ACHN (cell line): ENCODE measurements at regions not wholly inside any gene's neighbourhood (a gene's known extent, or its start where the extent isn't known, plus 50 kb on each side); places are given as distances from the start of the nearest gene placed in this dataset.
"Not testable (repeated sequence)": the region's sequence is repeated elsewhere in the genome, so short reads cannot be mapped to it uniquely, and the experiment has no call there.

ENCODE experiments used
- DNase-seq: peaks from one replicate; pipeline ENCODE4 v3.0.0-alpha.2; 2015
- in situ Hi-C: cut with HindIII; loops from 2 replicates; pipeline ENCODE4 v1.10.0; 2017; ENCODE audit warnings: low sequenced_read_pairs, low pct_ligation_motif_present, low pct_unique_long_range_greater_than_20kb

DNA sequence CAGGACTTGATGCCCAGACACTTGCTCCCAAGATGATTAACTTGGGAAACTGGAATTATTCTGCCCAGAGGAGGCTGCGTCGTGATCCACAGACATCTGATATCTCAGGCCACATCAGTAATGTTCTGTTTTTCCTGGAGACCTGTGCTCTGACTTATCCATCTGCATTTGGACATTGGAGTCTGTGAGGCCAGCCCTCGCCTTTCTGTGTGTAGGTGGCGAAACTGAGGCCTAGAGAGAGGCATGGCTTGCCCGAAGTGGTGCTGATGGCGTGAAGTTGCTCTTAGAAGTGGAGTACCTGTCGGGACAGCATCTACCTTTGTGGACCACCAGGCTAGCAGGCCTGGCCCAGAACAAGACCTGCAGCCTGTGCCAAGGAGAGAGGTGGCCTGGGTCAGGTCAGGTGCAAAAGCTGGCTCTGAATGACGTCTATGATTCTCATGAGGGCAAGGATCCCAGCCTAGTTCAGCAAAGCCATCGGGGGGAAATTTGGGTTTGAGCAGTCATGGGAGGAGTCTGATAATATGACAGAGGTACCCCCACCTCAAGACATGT lies 186.8 kb upstream of the ZNF469 start:
- DNase-seq: no peak
- in situ Hi-C loops: no loop called here

DNA sequence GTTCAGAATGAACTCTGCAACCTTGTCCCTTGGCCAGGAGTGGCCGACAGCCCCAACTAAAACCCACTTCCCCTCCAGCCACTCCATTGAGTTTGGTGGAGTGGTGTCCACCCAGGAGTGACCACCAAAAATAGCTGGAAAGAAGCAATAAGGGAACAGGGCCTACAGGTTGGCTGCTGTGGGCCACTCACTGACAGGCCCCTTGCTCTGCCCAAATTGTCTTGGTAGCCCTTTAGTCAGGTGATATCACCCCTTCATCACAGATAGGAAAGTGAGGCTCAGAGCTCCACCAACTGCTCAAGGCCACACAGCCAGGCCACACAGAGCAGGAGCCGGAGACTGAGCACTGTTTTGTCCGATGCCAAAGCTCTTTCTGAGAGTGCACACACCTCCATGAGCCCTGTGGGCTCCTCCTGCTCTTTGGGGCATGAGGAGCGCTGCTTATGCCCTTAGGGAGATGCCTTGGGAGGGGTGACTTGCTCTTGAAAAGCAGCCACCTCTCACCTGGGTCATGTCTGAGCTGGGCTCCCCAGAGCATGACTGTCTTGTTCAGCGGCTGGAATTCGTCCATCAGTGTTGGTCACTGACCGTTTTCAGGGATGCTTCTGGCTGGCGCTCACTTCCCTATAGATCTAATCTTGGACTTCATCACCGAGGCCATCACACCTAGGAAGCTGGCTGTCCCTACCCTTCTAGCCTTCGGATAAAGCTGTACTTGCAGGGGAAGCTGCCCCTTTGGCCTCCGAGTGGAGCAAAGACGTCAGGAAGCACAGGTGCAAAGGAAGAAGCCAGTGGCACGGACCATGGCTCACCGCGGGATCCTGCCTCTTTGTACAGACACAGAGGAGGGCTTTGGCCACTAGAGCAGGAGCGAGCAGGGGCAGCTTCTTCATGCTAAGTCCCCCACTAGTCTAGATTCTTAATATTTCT lies 186.0 kb upstream of the ZNF469 start:
- in situ Hi-C loops: no loop called here
- DNase-seq: no peak

DNA sequence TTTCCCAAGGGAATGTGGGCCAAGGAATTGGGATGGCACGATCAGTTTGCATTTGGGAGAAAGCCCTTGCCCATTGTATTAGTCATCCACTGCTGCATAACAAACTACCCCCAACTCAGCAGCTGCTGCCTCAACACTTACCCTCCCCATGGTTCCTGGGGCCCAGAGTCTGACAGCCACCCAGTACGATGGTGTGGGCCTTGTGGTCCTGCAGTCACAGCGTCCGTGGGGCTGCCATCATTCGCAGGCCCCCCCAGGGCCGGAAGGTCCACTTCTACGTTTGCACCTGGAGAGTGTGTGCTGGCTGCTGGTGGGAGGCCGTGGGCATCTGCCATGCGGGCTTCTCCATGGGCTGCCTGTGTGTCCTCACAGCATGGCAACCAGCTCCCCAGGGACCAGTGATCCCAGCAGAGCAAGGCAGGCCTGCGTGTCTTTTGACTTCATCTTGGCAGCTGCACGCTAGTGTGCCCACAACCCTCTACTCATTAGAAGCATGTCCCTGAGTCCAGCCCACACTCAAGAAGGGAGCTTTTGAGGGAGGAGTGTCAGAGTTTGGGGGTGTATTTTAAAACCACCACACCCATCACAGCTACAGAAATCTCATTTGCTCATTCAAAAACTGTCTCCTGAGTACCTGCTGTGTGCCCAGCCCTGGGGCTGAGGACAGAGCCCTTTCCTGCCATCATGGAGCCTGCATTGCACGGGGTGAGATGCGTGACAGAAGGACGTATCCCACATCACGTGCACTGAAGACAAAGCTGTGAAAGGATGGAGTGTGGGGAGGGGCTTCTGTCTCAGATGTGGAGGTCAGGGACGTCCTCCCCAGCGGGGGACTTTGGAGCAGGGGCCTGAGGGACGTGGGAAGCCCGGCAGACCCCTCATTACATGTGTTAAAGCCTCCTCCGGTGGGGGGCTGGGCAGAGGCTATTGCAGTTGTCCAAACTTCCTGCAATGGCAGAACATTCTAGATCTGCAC lies 185.0 kb upstream of the ZNF469 start:
- in situ Hi-C loops: no loop called here
- DNase-seq: no peak

DNA sequence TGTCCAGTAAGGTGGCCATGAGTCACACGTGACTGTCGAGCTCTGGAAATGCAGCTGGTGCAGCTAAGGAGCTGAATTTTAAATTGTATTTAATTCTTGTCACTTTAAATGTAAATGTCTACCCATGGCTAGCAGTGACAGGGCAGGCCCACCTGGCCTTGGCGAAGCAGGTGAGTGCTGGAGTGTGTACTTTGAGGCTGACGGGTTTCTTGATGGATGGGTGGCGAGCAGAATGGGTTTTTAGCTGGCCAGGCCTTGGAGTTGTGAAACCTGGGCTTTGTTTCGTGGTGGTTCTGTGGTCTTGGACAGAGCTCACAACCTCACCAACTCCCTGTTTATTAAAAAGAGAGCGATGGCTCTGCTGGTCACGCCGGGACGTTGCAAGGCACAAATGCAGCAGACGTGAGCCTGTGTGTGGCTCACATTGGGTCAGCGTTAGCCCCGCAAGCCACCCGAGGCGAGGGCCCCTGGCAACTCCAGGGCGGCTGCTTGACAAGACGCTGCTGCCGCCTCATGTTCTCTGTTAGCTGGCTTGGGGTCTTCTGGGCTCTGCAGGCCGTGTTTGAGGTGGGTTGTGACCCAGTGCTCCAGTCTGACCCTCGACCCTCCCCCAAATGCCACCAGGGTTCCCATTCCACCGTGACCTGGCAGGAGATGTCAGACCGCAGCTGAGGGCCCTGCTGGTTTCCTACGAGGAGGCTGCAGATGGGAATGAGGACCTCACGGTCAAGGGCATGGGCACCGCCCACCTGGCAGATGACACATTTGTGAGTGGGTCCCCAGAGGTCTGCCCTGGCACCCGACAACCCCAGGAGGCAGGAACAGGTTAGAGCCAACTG lies 184.1 kb upstream of the ZNF469 start:
- DNase-seq, in situ Hi-C loops: not testable (repeated sequence)

DNA sequence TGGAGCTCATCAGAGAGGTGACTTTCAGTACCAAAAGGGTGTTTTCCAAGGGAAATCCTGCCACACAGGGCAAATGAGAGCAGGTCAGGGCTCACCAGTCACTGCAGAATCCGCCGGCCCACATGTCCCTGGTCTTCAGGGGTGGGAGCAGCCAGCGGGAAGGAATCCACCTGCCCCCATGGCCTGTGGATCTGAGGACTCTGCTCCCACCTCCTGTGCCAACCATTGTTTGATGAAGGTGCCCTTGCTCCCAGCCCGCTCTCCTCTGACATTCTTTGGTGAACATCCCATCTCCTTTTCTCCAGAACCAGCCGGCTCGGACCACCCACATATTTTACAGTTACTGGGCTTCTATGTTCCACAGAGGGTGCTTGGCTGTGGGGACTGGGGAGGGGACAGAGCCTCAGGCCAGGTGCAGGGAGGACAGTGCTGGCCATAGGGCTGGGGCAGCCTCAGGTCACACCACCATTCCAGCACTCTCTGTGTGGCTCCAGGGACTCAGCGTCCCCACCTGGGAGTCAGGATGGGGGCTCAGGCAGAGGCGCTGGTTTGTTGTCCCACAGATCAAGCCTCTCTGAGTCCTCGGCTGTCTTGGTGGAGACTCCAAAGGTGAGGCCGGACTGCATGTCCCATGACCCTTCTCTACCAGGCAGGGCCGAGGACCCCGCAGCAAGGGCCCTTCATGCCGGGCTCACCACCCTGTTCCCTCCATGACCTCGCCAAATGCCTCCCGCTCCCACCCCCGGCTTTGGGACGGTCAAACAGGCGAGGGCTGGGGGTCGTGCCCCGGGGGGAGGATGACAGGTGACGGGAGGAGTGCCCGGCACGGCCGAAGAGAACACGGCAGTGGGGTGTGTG lies 183.2 kb upstream of the ZNF469 start:
- in situ Hi-C loops, DNase-seq: not testable (repeated sequence)

DNA sequence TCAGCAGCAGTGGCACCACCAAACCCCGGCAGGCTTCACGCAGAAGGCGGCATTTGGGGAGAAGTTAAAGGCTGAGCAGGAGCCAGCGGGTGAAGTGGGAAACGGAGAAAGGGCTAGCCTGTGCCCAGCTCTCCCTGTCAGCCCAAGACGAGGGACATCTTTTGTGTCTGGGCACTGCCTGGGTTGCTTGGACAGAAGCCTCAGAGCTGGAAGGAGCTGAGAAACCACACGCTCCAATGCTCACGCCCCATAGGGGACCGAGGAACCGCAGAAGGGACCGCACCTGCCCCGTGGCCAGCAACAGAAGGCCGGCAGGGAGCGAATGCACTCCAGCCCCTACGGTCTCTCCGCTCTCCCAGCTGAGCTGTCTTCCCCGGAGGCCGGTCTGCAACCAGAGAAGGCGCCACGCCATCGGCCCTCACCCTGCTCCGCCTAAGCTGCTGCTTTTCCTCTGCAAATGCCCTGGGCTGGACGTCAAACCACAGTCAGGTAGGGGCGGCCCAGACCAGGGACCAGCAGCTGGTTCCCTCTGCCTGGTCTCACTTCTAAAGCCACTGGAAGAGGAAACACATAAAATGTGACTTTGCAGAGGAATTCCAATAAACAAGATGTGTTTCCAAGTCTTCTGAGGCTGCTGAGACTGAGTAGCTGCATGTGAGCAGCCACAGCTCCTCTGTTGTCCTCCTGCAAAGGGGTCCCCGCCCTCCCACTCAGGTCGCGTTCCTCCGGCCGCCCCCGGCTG lies 182.4 kb upstream of the ZNF469 start:
- in situ Hi-C loops, DNase-seq: not testable (repeated sequence)

DNA sequence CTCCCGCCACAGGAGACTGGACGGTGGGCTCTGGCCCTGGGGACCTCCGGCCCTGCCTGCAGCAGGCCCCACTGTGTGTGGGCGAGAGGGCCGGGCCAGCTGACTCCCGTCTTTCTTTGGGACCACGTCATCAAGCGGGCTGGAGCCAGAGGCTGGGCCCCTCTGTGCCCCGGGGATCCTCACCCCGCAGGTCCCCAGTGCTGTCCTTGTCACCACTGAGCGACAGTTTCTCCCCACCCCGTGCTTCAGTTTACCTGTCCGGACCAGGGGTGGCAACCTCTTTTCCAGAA lies 181.9 kb upstream of the ZNF469 start:
- in situ Hi-C loops: no loop called here
- DNase-seq: no peak

DNA sequence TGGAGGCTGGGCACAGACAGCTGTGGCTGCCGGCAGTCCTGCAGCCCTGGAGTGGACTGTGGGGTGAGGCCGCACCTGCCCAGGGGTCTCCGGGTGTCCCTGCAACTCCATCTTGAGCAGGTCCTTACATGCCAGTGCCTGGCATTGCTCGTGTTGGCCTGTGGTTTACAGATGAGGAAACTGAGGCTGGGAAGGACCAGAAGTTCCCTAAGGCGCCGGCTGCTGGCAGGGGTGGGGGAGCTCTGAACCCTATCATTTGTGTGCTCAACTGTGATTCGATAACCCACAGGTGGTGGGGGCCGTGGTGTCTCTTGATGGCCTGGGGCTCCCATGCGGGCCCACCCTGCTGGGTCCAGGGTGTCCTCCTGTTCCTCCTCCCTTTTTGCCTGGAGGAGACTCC lies 181.1 kb upstream of the ZNF469 start:
- in situ Hi-C loops, DNase-seq: not testable (repeated sequence)

DNA sequence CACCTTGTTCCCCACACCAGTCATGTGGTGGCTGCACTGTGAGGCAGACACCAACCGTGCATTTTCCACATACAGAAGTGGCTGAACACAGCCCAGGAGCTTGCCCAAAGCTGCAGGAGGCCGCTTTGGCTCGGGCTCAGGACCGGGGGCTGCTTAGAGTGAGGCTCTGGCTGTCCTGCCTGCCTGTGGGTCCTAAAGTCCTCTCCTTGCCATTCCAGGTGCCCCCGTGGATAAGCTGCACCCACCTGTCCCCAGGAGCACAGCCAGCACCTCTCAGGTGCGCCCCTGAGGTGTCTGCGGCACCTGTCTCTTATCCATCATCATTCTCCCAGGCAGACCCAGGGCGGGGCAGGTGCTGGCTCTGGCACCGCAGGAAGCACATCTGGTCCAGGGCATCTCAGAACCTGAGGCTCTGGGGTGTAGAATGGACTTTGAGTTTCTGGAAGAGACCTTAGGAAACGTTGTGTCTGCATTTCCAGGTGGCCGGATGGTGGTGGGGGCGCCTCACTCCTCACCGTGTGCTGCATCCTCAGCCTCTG lies 180.5 kb upstream of the ZNF469 start:
- no peak for DNase-seq
- in situ Hi-C loops: no loop called here

DNA sequence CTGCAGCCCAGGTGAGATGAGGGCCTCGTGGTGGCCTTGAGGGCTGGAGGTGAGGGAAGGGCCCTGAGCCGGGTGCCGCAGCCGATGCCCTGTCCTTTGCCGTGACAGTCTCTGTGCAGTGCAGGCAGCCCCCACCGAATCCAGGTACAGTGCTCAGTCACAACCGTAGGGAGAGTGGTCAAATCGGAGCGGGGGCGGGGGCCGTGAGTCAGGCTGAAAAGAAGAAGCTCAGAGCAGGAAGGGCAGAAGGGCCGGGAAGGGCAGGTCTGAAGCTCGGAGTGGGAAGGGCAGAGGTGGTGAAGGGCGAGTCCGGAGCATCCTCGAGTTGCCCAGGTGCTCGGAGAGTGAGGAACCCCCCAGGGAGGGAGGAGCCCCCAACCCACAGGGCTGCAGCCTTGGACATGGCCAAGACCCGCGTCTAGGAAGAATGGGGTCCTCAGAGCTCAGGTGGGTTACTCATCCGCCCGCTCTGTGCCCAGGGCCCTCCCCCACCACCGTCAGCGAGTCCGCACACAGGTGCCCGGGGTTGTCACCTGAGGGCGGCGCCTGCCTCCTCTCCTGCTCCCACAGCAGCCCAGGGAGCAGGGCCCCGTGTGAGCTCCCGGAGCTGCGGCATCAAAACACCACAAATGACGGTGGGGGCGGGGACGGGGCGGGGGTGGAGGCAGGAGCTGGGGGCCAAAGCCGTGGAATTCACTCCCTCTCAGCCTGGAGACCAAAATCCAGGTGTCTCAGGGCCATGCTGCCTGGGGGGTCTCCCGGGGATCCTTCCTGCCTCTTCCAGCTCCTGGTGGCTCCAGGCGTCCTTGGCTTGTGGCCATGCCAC lies 179.7 kb upstream of the ZNF469 start:
- DNase-seq, in situ Hi-C loops: not testable (repeated sequence)

DNA sequence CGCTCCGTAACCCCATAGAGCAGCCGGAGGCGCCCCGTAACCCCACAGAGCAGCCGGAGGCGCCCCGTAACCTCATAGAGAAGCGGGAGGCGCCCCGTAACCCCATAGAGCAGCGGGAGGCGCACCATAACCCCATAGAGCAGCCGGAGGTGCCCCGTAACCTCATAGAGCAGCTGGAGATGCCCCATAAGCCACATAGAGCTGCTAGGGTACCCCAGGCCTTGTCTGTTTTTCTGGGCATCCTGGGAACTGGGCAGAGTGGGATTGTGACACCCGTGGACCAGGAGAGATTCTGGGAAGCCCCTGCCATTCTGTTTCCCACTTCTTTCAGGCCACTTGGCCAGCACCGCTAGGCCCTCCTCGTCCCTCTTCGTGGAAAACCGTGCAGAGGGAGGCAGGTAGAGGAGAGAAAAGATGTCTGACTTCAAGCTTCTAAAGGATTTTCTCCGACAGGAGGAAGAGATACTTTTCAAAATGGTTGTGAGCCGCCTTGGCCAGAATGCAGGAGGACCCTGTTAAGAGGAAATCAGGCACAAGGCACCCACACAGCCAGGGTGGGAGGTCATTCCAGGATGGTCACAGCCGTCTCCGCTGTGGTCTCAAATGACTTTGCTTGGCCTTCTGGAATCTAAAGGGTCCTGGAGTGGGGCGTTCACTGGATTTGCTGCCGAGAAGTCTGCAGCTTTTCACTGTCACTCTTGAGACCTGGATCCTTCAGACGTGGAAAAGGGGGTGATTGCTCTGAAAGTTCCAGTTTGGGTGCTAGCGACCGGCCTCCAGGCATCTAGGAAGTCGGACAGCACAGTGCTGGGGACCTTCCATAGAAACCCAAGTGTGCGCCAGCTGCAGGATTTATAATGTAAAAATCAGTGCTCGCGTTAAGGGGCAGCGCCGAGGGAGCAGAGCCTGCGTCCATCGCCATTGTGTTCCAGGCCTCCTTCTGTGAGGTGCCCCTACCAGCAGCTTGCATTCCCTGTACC lies 178.3 kb upstream of the ZNF469 start:
- in situ Hi-C loops, DNase-seq: not testable (repeated sequence)

DNA sequence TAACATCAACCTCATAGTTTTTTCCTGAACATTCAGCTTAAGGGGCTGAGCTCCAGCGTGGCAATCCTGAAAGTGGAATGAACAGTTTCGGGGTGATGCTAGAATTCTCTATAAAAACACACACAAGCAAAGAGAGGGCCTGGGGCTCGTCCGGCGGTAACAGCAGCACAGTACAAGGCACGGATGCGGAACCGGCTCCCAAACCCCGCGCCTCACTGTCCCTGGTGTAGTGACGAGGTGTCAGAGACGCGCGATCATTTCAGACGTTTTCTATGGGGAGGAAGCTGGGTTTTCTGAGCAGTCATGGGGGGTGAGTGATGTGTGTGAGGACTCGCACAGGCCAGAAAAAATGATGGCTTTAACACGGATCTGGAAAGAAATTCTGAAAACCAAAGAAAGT lies 177.3 kb upstream of the ZNF469 start:
- in situ Hi-C loops, DNase-seq: not testable (repeated sequence)

DNA sequence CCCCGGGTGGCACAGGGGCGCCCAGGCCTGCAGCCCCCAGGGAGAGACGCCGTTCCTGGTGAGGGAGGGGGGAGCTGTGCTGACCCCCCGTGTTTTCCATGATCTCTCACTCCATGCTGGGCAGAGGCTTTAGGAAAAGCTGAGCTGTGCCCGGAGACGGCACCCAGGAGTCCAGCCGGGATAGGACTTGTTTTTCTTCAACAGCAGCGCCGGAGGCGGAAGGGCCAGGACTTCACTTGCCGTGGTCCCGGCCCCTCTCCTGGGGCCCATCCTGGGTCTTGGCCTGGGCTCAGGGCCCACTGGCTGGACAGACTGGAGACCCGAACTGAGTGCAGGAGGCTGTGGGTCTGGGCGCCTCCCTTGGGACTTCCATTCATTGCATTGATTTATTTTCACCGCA lies 176.8 kb upstream of the ZNF469 start:
- DNase-seq, in situ Hi-C loops: not testable (repeated sequence)

DNA sequence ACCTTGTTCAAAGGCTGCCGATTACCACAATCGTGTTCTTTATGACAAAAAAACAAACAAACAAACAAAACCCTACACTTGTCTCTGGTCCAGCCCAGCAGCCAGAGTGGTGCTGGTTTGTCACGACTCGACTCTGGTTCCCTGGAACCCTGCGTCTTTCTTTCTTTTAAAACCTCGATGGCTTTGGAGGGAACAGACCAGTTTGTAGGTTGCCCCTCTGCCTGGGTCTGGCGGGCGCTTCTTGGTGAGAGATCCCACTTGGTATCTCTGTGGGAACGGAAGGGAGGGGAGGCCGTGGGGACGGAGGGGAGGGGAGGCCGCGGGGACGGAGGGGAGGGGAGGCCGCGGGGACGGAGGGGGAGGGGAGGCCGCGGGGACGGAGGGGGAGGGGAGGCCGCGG lies 176.2 kb upstream of the ZNF469 start:
- DNase-seq, in situ Hi-C loops: not testable (repeated sequence)

DNA sequence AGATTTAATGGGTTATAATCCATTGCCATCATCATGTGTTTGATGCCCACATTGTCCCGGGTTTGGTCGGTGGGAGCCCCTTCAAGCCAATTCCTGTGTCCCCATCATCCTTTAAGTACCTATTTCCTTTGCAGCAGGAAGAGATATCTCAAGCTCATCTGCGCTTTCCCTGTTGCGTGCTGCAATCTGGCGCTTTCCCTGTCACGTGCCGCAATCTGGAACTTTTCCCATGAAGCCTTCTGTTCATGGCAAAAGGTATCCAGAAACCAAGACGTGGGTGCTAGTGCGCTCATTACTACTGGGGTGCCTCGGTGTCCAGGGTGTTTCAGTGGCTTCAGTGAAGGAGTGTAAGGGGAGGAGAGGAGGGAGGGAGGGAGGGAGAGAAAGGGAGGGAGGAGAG lies 174.6 kb upstream of the ZNF469 start:
- in situ Hi-C loops: no loop called here

More for the DNA sequence above, 174.6 kb upstream of the ZNF469 start:
- no peak for DNase-seq
